Panc1 (cell line): ENCODE measurements at regions not wholly inside any gene's neighbourhood (a gene's known extent, or its start where the extent isn't known, plus 50 kb on each side); places are given as distances from the start of the nearest gene placed in this dataset.

Experiments
- CTCF ChIP-seq: fragments of 450-650 bp; IDR thresholded peaks from 2 replicates; pipeline ENCODE4 v1.5.1; 2017; ENCODE audit warnings: mild to moderate bottlenecking
- POLR2AphosphoS5 ChIP-seq: IDR thresholded peaks from 2 replicates; pipeline ENCODE4 v1.6.1; 2012; ENCODE audit warnings: mild to moderate bottlenecking, low read depth, low read length, moderate library complexity
- REST ChIP-seq, 2 experiments: IDR thresholded peaks; 2 replicates each; pipeline ENCODE4 v1.6.1; 2011 to 2012; ENCODE audit warnings: low read depth in 2 of 2, control low read depth in 1 of 2, low read length in 1 of 2, mild to moderate bottlenecking in 1 of 2, moderate library complexity in 1 of 2; ENCODE audit not compliant: insufficient read depth in 1 of 2
- SIN3A ChIP-seq: IDR thresholded peaks from 2 replicates; pipeline ENCODE4 v1.6.1; 2012; ENCODE audit warnings: low read depth, mild to moderate bottlenecking, low read length, moderate library complexity, borderline replicate concordance; ENCODE audit not compliant: insufficient read depth
- TCF7L2 ChIP-seq: IDR thresholded peaks from 2 replicates; pipeline ENCODE4 v1.6.1; 2011; ENCODE audit warnings: mild to moderate bottlenecking, low read depth, low read length, inconsistent platforms

GRCh38 chr13:63409791-63410351, 1994.2 kb upstream of the PCDH20 start:
- TF ChIP-seq CTCF (no peak), SIN3A (no peak), POLR2AphosphoS5 (no peak), TCF7L2 (no peak), REST (IDR thresholded peaks at IDR 0.05; ENCODE audit: insufficient read depth in 1 of 2, low read depth in 2 of 2, low read length in 1 of 2) (no peak)
